Inferior parietal cortex (tissue), 1 donor: ENCODE measurements at regions not wholly inside any gene's neighbourhood (a gene's known extent, or its start where the extent isn't known, plus 50 kb on each side); places are given as distances from the start of the nearest gene placed in this dataset.
"Not testable (repeated sequence)": the region's sequence is repeated elsewhere in the genome, so short reads cannot be mapped to it uniquely, and the experiment has no call there.

Experiments
- DNase-seq: peaks from one replicate; pipeline ENCODE4 v3.0.0-alpha.2; 2016; ENCODE audit errors: extremely low spot score

DNA sequence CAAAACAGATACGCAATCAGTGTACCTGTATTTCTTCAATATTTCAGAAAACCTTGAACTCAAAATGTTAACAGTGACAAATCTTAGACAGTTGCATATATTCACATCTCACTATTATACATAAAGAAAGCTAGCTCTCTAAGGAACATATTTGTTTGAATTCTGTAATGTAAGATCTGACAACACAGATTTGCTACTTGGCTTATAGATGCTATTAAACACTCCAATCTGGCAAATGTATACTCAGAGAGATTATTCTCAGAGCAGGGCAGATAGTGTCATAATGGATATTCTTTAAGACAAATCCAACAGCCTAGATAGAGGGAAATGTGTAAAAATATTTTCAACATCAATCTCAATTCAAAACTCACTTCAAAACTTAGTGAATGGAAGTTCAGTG lies 794.5 kb upstream of the CDH9 start:
- no peak for DNase-seq

DNA sequence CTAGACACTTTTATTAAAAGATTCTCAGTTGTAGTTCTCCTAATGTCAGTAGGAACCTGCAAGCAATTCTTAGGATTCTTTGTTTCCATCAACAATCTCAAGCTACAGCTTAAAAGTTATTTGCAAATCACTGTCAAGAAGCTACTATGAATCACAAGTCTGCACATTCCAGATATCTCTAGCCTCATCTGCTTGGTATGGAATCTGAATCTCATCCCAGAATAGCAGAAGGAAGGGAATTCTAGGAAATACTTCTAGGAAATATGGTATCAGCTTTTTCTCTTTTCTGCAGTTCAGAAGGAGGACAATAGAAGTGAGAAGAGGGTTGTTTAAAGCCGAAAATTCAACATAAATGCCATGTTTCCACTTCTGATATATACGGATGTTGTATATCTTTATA lies 792.2 kb upstream of the CDH9 start:
- no peak for DNase-seq

- no peak for DNase-seq
Observed at GRCh38 chr5:27821681-27822080, 783.3 kb upstream of the CDH9 start.

DNA sequence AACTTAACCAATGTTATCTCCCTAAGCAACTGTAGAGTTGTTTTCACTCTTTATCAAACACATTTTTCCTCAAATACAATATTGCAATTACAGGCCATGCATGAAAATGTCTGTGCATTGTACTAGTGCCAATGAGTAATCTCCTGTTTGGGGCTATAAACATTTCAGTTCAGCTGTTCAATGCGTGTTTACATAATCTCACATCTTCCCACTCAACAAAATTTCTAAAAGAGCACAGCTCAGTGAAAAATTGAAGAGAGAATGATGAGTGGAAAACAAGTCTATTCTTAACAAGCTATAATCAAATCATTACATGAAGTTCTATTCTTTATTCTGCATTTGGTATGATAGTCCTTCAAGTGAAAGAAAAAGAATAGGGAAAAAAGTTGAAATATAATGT lies 780.5 kb upstream of the CDH9 start:
- DNase-seq, result peak; percentile 51

- no peak for DNase-seq
Observed at GRCh38 chr5:27814983-27815382, 776.6 kb upstream of the CDH9 start.

- DNase-seq, result no peak
Observed at GRCh38 chr5:27814286-27814685, 775.9 kb upstream of the CDH9 start.

GRCh38 chr5:27810458-27810857 lies 772.1 kb upstream of the CDH9 start:
- DNase-seq, result no peak

- no peak for DNase-seq
Observed at GRCh38 chr5:27797220-27797619, 758.8 kb upstream of the CDH9 start.

- no peak for DNase-seq
Observed at GRCh38 chr5:27788184-27788583, 749.8 kb upstream of the CDH9 start.

DNA sequence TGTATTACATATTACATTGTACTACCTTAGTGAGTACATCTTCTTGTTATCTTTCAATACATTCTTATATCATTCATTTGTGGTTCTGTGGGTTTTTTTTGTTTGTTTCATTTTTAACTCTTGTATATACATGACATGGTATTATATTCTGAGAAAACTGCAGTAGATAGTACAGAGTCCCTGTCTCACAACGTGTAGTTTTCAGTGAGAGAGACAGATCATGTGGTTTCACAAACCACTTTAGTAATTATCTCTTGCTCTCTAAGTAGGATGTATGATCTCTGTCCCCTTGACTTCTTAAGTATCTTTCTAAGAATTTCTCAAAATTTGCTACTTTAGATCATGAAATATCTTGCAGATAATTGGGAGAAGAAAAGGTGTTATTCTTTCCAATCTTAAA lies 745.9 kb upstream of the CDH9 start:
- no peak for DNase-seq

DNA sequence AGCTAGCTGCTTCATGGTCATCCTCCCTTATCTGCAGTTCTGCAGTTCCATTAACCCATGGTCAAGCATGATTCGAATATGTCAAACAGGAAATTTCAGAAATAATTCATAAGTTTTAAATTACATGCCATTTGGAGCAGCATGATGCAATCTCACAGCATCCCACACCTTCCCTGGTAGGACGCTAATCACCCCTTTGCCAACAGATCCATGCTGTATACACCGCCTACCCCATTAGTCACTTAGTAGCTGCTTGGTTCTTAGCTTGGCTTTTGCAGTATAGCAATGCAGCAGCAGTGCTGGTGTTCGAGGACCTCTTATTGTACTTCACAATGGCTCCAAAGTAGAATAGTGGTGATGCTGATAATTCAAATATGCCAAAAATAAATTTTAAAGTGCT lies 739.7 kb upstream of the CDH9 start:
- peak; percentile 7 for DNase-seq

- no peak for DNase-seq
Observed at GRCh38 chr5:27773636-27774035, 735.2 kb upstream of the CDH9 start.

GRCh38 chr5:27773166-27773565 lies 734.8 kb upstream of the CDH9 start:
- no peak for DNase-seq

- no peak for DNase-seq
Observed at GRCh38 chr5:27769748-27770402, 731.5 kb upstream of the CDH9 start.

DNA sequence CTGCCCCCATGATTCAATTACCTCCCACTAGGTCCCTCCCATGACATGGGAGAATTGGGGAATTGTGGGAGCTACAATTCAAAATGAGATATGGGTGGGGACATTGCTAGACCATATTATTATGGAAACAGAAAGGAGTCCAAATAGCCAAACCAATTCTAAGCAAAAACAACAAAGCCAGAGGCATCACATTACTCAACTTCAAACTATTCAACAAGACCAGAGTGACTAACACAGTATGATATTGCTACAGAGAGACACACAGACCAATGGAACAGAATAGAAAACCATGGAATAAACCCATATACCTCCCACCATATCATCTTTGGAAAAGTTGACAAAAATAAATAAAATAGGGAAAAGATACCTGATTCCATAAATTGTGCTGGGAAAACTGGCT lies 710.5 kb upstream of the CDH9 start:
- no peak for DNase-seq

DNA sequence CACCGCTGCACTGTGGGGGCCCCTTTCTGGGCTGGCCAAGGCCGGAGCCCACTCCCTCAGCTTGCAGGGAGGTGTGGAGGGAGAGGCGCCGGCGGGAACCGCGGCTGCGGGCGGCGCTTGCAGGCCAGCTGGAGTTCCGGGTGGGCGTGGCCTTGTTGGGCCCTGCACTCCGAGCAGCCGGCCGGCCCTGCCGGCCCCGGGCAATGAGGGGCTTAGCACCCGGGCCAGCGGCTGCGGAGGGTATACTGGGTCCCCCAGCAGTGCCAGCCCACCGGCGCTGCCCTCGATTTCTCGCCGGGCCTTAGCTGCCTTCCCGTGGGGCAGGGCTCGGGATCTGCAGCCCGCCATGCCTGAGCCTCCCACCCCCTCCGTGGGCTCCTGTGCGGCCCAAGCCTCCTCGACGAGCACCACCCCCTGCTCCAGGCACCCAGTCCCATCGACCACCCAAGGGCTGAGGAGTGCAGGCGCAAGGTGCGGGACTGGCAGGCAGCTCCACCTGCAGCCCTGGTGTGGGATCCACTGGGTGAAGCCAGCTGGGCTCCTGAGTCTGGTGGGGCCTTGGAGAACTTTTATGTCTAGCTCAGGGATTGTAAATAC lies 705.1 kb upstream of the CDH9 start:
- not testable (repeated sequence) for DNase-seq

GRCh38 chr5:27742805-27743204 lies 704.4 kb upstream of the CDH9 start:
- no peak for DNase-seq

DNA sequence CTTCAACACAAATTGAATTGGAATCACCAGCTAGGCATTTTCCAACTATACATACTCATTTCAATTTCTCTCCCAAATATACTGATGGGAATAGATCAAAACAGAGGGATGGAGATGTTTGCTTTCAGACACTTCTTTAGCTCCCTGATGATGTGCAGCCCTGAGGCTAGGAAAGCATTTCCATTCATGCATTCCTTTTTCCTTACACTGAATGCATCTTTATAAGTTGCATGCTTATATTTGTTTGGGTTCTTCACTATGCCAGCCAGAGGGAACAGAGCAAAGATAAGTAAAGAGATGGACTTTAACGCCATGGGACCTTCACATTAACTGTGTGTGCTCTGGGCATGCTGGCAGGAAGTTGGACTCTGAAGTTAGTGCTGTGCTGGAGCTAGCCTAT lies 696.5 kb upstream of the CDH9 start:
- DNase-seq, result no peak

DNA sequence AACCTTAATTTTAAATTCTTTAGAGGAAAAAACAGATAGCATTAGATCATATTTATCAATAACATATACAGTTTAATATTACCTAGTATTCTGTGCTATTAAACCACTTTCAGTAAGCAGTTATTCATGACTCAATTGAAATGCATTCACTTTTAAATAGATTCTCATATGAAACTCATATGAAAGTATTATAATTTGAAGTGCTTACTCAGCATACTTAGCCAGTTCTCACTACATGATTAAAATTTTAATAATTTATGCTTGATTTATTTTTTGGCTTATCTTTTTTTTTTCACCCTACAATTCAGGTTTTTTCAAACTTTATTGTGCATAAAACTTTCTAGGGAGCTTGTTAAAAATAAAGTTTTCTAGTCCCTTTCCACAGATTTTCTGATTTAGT lies 694.9 kb upstream of the CDH9 start:
- DNase-seq, result no peak

GRCh38 chr5:27727254-27727653 lies 688.9 kb upstream of the CDH9 start:
- DNase-seq, result no peak

DNA sequence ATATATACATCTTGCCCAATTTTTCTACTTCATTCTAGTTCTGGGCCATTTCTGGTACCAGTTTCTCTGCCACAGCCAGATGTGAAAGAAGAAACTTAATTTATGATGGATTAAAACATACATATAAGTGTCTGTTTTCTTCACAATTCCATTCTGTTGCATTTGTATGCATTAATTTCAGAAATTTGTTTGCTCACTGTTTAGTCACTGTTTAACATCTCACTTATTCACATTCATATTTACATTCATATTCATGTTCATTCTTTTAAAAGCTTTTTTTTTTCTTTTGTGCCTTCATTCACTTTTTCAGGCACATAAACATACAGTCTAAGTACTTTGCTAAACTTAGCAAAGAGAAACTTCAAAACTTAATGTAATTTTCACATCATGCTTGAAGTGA lies 684.0 kb upstream of the CDH9 start:
- DNase-seq, result no peak

DNA sequence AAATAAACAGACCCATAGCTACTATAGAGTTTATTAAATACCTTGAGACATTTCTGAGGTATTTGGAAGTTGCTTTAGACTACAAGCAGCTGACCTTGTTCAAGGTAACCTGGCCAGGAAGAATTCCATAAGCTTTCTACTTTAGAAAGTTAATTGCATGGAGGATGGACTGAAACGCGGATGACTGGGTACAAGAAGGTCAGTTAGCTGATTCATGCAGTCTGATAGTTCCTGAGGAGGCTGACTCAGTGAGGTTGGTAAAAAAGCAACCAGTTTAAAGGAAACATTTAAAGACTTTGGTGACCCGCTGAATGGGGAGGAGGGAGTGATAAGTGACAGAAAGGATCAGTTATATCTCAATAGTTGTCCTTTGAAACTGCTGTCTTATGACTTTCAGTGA lies 670.1 kb upstream of the CDH9 start:
- DNase-seq, result no peak

DNA sequence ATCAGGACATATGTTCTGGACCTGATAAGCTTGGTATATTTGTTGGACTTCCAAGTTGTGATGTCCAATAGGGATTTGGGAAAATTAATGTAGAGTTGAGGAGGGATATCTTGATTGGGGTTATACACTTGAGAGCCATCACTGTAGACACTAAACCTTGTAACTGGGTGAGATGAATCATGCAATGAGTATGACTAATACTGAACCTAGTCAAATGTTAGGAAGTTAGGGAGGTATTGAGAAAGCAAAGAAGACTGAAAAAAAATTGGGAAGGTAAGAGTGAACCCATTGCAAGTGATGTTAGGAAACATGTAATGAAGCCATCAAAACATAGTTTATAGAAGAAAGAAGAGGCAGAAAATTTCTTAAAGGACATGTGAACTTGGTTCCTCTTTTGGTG lies 668.4 kb upstream of the CDH9 start:
- DNase-seq, result no peak

DNA sequence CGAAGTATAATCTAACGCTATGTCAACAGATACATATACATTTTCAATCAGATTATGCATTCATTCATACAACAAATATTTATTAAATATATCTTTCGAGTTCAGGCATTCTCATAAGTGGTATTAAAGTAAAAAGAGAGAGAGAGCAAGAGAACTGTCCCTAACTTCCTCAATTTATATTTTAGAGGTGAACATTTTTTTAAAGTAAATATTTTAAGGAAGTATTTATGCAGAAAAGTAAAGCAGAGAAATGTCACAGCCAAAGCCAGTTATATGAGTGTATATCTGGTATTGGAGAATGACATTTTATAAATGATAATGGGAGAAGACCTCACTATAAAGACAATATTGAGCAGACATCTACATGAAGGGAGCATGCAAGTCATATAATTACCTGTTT lies 667.3 kb upstream of the CDH9 start:
- no peak for DNase-seq
